ENCODE measurements at regions not wholly inside any gene's neighbourhood (a gene's known extent, or its start where the extent isn't known, plus 50 kb on each side); places are given as distances from the start of the nearest gene placed in this dataset.

GRCh38 chr20:59458645-59459044, 145.7 kb upstream of the PHACTR3 start:
- CTCF ChIA-PET = no interaction called here

GRCh38 chr20:59459586-59459985, 144.8 kb upstream of the PHACTR3 start:
- POLR2A ChIA-PET = no interaction called here
- TF ChIP-seq, protein P1, sequence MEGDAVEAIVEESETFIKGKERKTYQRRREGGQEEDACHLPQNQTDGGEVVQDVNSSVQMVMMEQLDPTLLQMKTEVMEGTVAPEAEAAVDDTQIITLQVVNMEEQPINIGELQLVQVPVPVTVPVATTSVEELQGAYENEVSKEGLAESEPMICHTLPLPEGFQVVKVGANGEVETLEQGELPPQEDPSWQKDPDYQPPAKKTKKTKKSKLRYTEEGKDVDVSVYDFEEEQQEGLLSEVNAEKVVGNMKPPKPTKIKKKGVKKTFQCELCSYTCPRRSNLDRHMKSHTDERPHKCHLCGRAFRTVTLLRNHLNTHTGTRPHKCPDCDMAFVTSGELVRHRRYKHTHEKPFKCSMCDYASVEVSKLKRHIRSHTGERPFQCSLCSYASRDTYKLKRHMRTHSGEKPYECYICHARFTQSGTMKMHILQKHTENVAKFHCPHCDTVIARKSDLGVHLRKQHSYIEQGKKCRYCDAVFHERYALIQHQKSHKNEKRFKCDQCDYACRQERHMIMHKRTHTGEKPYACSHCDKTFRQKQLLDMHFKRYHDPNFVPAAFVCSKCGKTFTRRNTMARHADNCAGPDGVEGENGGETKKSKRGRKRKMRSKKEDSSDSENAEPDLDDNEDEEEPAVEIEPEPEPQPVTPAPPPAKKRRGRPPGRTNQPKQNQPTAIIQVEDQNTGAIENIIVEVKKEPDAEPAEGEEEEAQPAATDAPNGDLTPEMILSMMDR (IDR thresholded peaks at IDR 0.05; ENCODE audit: control extremely low read depth, extremely low read depth, low read depth, missing control alignments) = no peak
- no peak for DNase-seq (ENCODE audit: extremely low spot score)
- CTCF ChIA-PET = interaction anchor here (1.4 kb wide), 1 partner anchor 59 kb away, joined by 3 read pairs; no protein-coding TSS in a partner anchor

More at GRCh38 chr20:59458645-59459044, 145.7 kb upstream of the PHACTR3 start:
- POLR2A ChIA-PET = no interaction called here
- TF ChIP-seq, protein P1 (IDR thresholded peaks at IDR 0.05; ENCODE audit: control extremely low read depth, extremely low read depth, low read depth, missing control alignments) = no peak
- no peak for DNase-seq (ENCODE audit: extremely low spot score)

- ChIA-PET CTCF (interaction anchor here (0.9 to 1.4 kb wide), 2 partner anchors 35 to 58 kb away, joined by 3 to 4 read pairs; no protein-coding TSS in a partner anchor), POLR2A (no interaction called here)
- TF ChIP-seq, protein P1 (IDR thresholded peaks at IDR 0.05; ENCODE audit: control extremely low read depth, extremely low read depth, low read depth, missing control alignments) = no peak
- DNase-seq (ENCODE audit: extremely low spot score) = no peak
These were observed 144.0 kb upstream of the PHACTR3 start for GRCh38 chr20:59460352-59460751.

- TF ChIP-seq, protein P1 (IDR thresholded peaks at IDR 0.05; ENCODE audit: control extremely low read depth, extremely low read depth, low read depth, missing control alignments) = no peak
- DNase-seq (ENCODE audit: extremely low spot score) = no peak
- CTCF ChIA-PET = interaction anchor here (0.8 kb wide), 1 partner anchor 11 kb away, joined by 3 read pairs; no protein-coding TSS in a partner anchor
- POLR2A ChIA-PET = no interaction called here
These were observed 142.8 kb upstream of the PHACTR3 start for GRCh38 chr20:59461526-59461925.

DNA sequence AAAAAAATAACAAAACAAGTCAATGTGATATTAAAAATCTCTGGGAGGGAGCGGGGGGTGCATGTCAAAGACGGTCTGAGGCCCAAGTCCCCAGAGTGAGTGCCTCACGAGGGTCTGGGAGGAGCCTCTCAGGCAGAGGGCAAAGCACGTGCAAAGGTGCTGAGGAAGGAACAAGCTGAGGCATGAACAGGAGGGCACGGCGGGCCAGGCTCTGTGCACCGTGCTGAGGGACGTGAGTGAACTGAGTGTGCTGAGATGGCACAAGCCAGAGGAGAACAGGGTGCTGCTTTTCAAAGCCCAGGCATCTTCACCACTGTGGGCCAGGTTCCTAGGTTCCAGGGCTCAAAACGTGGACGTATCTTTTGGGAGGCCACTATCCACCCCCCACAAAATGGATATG, 142.1 kb upstream of the PHACTR3 start:
- POLR2A ChIA-PET = no interaction called here
- no peak for DNase-seq (ENCODE audit: extremely low spot score)
- TF ChIP-seq, protein P1 (IDR thresholded peaks at IDR 0.05; ENCODE audit: control extremely low read depth, extremely low read depth, low read depth, missing control alignments) = no peak
- CTCF ChIA-PET = no interaction called here

- TF ChIP-seq, protein P1 (IDR thresholded peaks at IDR 0.05; ENCODE audit: control extremely low read depth, extremely low read depth, low read depth, missing control alignments) = no peak
- ChIA-PET POLR2A (no interaction called here), CTCF (no interaction called here)
- DNase-seq (ENCODE audit: extremely low spot score) = no peak
These were observed 140.8 kb upstream of the PHACTR3 start for GRCh38 chr20:59463541-59463940.

All from GM10248 (cell line).